ENCODE measurements at regions not wholly inside any gene's neighbourhood (a gene's known extent, or its start where the extent isn't known, plus 50 kb on each side); places are given as distances from the start of the nearest gene placed in this dataset.

- H3K9me3 Mint-ChIP-seq (ENCODE audit: unreplicated experiment): no peaks in the 10 kb centered on the region
- H3K27me3 ChIP-seq (replicated peaks; ENCODE audit: control insufficient read depth, insufficient read depth, low read length): no peaks in the 10 kb centered on the region
- intact Hi-C loops (cut with micrococcal nuclease; ENCODE audit: unreplicated experiment): loop anchor here (2.0 kb wide), 1 partner anchor 37 kb away; no protein-coding TSS in a partner anchor
- peak; percentile 49 to 75 for DNase-seq
- BruUV-seq (replicated peaks): no TSS peak
- H3K4me3 Mint-ChIP-seq (ENCODE audit: unreplicated experiment): no peak overlapping the region
- no peak overlapping the region for H3K4me3 ChIP-seq (ENCODE audit: low read depth, low read length)
- peaks cover 37% of the 10 kb centered on the region for H3K4me1 ChIP-seq
- peaks cover 7% of the 10 kb centered on the region for H3K4me1 Mint-ChIP-seq (ENCODE audit: low read depth, unreplicated experiment)
- H3K9me3 ChIP-seq: no peaks in the 10 kb centered on the region
- CTCF ChIA-PET: no interaction called here
- peak overlapping the region; percentile 67 for H3K27ac Mint-ChIP-seq (ENCODE audit: unreplicated experiment)
- TF ChIP-seq CTCF (IDR thresholded peaks at IDR 0.05; ENCODE audit: insufficient read depth in 1 of 2, low read depth in 1 of 2, low read length in 1 of 2, severe bottlenecking in 1 of 2, unreplicated experiment in 1 of 2): no peak
- no peaks in the 10 kb centered on the region for H3K27me3 Mint-ChIP-seq (ENCODE audit: insufficient read depth, unreplicated experiment)
- no peaks in the 10 kb centered on the region for H3K36me3 Mint-ChIP-seq (ENCODE audit: insufficient read depth, unreplicated experiment)
- H3K36me3 ChIP-seq (ENCODE audit: control insufficient read depth, insufficient read depth, low read length): no peaks in the 10 kb centered on the region
- POLR2A ChIA-PET: interaction anchor here (0.9 kb wide), 1 partner anchor 31 kb away, joined by 3 read pairs; no protein-coding TSS in a partner anchor
Observed at GRCh38 chr1:94654031-94654430, 112.5 kb upstream of the F3 start.

DNA sequence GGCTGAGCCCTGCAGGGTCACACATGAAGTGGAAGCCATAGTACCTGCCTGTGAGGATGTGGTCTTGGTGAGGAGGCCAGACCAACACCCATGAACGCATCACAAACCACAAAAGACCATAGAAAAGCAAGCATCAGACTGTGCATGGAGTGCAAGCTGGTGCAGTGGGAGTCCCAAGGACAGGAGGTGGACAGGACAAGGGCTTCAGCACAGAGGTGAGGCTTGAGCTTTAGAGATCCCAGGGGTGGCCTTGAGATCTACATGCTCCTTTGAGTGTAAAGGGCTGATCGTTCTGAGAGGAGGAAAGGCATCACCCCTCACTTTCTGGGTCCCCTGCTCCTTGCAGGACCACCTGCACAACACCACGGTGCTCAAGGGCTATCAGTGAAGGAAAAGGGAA, 111.9 kb upstream of the F3 start:
- no peak for TF ChIP-seq CTCF (IDR thresholded peaks at IDR 0.05; ENCODE audit: insufficient read depth in 1 of 2, low read depth in 1 of 2, low read length in 1 of 2, severe bottlenecking in 1 of 2, unreplicated experiment in 1 of 2)
- Histone ChIP-seq H3K4me3 (ENCODE audit: low read depth, low read length) (no peak overlapping the region), H3K27me3 (replicated peaks; ENCODE audit: control insufficient read depth, insufficient read depth, low read length) (no peaks in the 10 kb centered on the region), H3K9me3 (no peaks in the 10 kb centered on the region), H3K36me3 (ENCODE audit: control insufficient read depth, insufficient read depth, low read length) (no peaks in the 10 kb centered on the region), H3K4me1 (peaks cover 34% of the 10 kb centered on the region)
- Mint-ChIP-seq H3K4me1 (ENCODE audit: low read depth, unreplicated experiment) (peaks cover 7% of the 10 kb centered on the region), H3K9me3 (ENCODE audit: unreplicated experiment) (no peaks in the 10 kb centered on the region), H3K27ac (ENCODE audit: unreplicated experiment) (peak overlapping the region; percentile 67), H3K36me3 (ENCODE audit: insufficient read depth, unreplicated experiment) (no peaks in the 10 kb centered on the region), H3K27me3 (ENCODE audit: insufficient read depth, unreplicated experiment) (no peaks in the 10 kb centered on the region), H3K4me3 (ENCODE audit: unreplicated experiment) (peak overlapping the region; percentile 38)
- intact Hi-C loops (cut with micrococcal nuclease; ENCODE audit: unreplicated experiment): no loop called here
- BruUV-seq (replicated peaks): no TSS peak
- CTCF ChIA-PET: no interaction called here
- DNase-seq: no peak
- POLR2A ChIA-PET: interaction anchor here (0.9 kb wide), 1 partner anchor 30 kb away, joined by 3 read pairs; no protein-coding TSS in a partner anchor

GRCh38 chr1:94651076-94651475, 109.5 kb upstream of the F3 start:
- H3K27me3 ChIP-seq (replicated peaks; ENCODE audit: control insufficient read depth, insufficient read depth, low read length): no peaks in the 10 kb centered on the region
- intact Hi-C loops (cut with micrococcal nuclease; ENCODE audit: unreplicated experiment): no loop called here
- no peak overlapping the region for H3K4me3 Mint-ChIP-seq (ENCODE audit: unreplicated experiment)
- H3K27me3 Mint-ChIP-seq (ENCODE audit: insufficient read depth, unreplicated experiment): no peaks in the 10 kb centered on the region
- DNase-seq: no peak
- BruUV-seq (replicated peaks): no TSS peak
- no peak for TF ChIP-seq CTCF (IDR thresholded peaks at IDR 0.05; ENCODE audit: insufficient read depth in 1 of 2, low read depth in 1 of 2, low read length in 1 of 2, severe bottlenecking in 1 of 2, unreplicated experiment in 1 of 2)
- no peak overlapping the region for H3K4me3 ChIP-seq (ENCODE audit: low read depth, low read length)
- ChIA-PET POLR2A (no interaction called here), CTCF (no interaction called here)
- H3K4me1 Mint-ChIP-seq (ENCODE audit: low read depth, unreplicated experiment): peaks cover 7% of the 10 kb centered on the region
- H3K36me3 Mint-ChIP-seq (ENCODE audit: insufficient read depth, unreplicated experiment): no peaks in the 10 kb centered on the region
- no peaks in the 10 kb centered on the region for H3K9me3 Mint-ChIP-seq (ENCODE audit: unreplicated experiment)
- H3K4me1 ChIP-seq: peaks cover 21% of the 10 kb centered on the region
- no peaks in the 10 kb centered on the region for H3K9me3 ChIP-seq
- H3K36me3 ChIP-seq (ENCODE audit: control insufficient read depth, insufficient read depth, low read length): no peaks in the 10 kb centered on the region
- no peak overlapping the region for H3K27ac Mint-ChIP-seq (ENCODE audit: unreplicated experiment)
